Coronary artery (tissue), 2 donors: ENCODE measurements at regions not wholly inside any gene's neighbourhood (a gene's known extent, or its start where the extent isn't known, plus 50 kb on each side); places are given as distances from the start of the nearest gene placed in this dataset.

Source experiments
- DNase-seq: peaks from one replicate; pipeline ENCODE4 v3.0.0-alpha.2; 2017; ENCODE audit warnings: low spot score
- H3K27ac ChIP-seq, 2 donors: fragments of 200-600 bp; sonication (generic); one replicate each; pipeline ENCODE4 v1.5.1; 2016 to 2019
- H3K4me3 ChIP-seq: fragments of 200-600 bp; sonication (generic); 2 replicates; pipeline ENCODE4 v1.5.1; 2016; ENCODE audit warnings: mild to moderate bottlenecking, moderate library complexity
- CTCF ChIP-seq: fragments of 200-600 bp; sonication (generic); IDR thresholded peaks from one replicate; pipeline ENCODE4 v1.5.1; 2019; ENCODE audit warnings: antibody characterized with exemption

GRCh38 chr6:45816674-45817297, 198.9 kb downstream of the CLIC5 start:
- Histone ChIP-seq H3K27ac (no peak overlapping the region), H3K4me3 (no peak overlapping the region)
- TF ChIP-seq CTCF = no peak
- no peak for DNase-seq

- Histone ChIP-seq H3K4me3 (no peak overlapping the region), H3K27ac (no peak overlapping the region)
- TF ChIP-seq CTCF = no peak
- no peak for DNase-seq
Observed at GRCh38 chr6:45815466-45816125, 200.1 kb downstream of the CLIC5 start.

GRCh38 chr6:45814772-45815171, 200.9 kb downstream of the CLIC5 start:
- H3K4me3 ChIP-seq = no peak overlapping the region
- no peak overlapping the region for H3K27ac ChIP-seq
- DNase-seq = no peak
- no peak for TF ChIP-seq CTCF

GRCh38 chr6:45813943-45814342, 201.7 kb downstream of the CLIC5 start:
- DNase-seq = no peak
- TF ChIP-seq CTCF = no peak
- no peak overlapping the region for H3K4me3 ChIP-seq
- H3K27ac ChIP-seq = no peak overlapping the region

- TF ChIP-seq CTCF = no peak
- DNase-seq = no peak
- Histone ChIP-seq H3K4me3 (no peak overlapping the region), H3K27ac (no peak overlapping the region)
Observed at GRCh38 chr6:45812922-45813321, 202.7 kb downstream of the CLIC5 start.

GRCh38 chr6:45808917-45809316, 206.7 kb downstream of the CLIC5 start:
- H3K27ac ChIP-seq = no peak overlapping the region
- no peak for DNase-seq
- TF ChIP-seq CTCF = no peak
- no peak overlapping the region for H3K4me3 ChIP-seq

- H3K27ac ChIP-seq = no peak overlapping the region
- TF ChIP-seq CTCF = no peak
- DNase-seq = no peak
Observed at GRCh38 chr6:45808042-45808645, 207.5 kb downstream of the CLIC5 start.

More at GRCh38 chr6:45808042-45808645, 207.5 kb downstream of the CLIC5 start:
- H3K4me3 ChIP-seq = no peak overlapping the region
